AG20443 (cell line): ENCODE measurements at regions not wholly inside any gene's neighbourhood (a gene's known extent, or its start where the extent isn't known, plus 50 kb on each side); places are given as distances from the start of the nearest gene placed in this dataset.
"Not testable (repeated sequence)": the region's sequence is repeated elsewhere in the genome, so short reads cannot be mapped to it uniquely, and the experiment has no call there.

Source experiments
- DNase-seq: peaks from one replicate; pipeline ENCODE4 v3.0.0; 2012; ENCODE audit warnings: low spot score, mixed read lengths

GRCh38 chr5:92320446-92320845 is 937.3 kb upstream of the ARRDC3 start:
- DNase-seq = no peak

DNA sequence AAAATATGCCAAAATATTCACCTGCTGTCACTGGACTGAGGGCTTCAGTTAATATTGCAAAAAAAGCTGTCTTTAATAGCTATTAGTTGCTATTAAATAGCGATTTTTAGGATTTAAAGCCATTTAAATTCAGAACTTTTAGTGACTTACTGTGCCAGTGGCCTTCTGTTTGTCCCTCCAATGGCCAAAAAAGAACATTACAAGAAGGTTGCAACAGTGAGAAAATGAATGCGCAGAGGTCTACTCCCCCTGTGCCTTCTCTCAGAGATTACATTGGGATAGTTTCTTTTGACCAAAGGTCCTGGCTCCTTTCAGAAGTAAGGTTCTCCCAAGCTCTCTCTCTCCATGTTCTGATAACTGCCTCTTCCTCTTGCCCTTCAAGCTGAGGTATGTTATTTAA is 930.3 kb upstream of the ARRDC3 start:
- no peak for DNase-seq

GRCh38 chr5:92309336-92309991 is 926.3 kb upstream of the ARRDC3 start:
- DNase-seq = peak; percentile 38

DNA sequence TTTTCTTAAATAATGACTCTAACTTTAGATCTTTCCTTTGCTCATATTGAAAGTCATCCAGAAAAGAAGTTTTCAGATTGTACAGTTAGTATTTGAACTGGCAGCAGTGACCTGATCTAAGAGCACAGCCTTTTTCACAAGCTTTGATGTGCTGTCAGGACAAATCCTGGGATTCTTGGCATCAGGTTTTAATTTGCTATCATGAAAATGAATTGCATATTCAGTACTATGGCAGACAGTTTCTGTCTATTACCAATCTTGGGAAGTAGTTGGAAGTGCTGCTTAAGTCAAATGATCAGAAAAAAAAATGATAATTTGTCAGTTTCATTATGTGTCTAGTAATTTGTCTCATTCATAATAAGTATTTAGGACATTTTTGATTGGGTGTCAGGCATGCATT is 925.6 kb upstream of the ARRDC3 start:
- no peak for DNase-seq

DNA sequence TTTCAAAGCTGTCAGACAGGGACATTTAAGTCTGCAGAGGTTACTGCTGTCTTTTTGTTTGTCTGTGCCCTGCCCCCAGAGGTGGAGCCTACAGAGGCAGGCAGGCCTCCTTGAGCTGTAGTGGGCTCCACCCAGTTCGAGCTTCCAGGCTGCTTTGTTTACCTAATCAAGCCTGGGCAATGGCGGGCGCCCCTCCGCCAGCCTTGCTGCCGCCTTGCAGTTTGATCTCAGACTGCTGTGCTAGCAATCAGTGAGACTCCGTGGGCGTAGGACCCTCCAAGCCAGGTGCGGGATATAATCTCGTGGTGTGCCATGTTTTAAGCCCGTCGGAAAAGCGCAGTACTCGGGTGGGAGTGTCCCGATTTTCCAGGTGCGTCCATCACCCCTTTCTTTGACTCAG is 919.2 kb upstream of the ARRDC3 start:
- not testable (repeated sequence) for DNase-seq

GRCh38 chr5:92283521-92283920 is 900.4 kb upstream of the ARRDC3 start:
- DNase-seq = no peak

- DNase-seq = not testable (repeated sequence)
Measured at GRCh38 chr5:92271750-92272149, 888.6 kb upstream of the ARRDC3 start.

GRCh38 chr5:92268343-92268742 is 885.2 kb upstream of the ARRDC3 start:
- no peak for DNase-seq

DNA sequence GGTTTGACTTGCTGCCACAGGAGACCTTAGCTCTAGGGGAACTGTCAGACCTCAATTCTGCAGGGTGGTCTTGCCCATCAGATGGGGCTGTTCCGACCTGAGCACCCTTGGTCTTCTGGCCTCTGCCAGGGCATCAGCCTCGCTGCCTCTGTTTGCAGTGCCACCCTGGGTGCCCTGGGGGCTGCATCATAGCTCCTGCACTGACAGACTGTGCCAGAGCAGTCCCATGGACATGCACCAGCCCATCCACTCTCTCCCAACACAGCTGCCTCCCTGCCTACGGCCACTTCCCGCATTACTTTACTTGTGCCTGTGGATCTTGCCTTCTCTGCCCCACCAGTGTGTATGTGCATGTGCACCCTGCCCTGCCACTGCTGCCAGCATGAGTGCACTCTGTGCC is 884.7 kb upstream of the ARRDC3 start:
- DNase-seq = no peak

DNA sequence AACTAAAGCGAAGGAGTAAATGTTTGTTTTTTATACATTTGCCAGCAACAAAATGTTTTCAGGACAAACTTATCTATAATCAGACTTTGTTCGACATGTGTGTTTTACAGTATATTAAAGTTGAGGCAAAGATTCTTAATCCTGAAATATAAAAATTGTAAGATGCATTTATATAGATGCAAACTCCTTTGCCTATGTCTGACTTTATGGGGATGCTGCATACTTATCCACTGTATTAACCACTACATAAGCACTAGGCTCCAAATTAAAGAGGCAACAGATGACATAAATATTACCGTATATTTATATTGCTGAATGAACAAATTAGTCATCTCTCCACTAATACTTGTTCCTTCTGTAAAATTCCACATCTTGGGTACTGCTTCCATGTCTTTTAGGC is 882.7 kb upstream of the ARRDC3 start:
- DNase-seq = no peak

- DNase-seq = not testable (repeated sequence)
Measured at GRCh38 chr5:92255605-92256004, 872.5 kb upstream of the ARRDC3 start.

DNA sequence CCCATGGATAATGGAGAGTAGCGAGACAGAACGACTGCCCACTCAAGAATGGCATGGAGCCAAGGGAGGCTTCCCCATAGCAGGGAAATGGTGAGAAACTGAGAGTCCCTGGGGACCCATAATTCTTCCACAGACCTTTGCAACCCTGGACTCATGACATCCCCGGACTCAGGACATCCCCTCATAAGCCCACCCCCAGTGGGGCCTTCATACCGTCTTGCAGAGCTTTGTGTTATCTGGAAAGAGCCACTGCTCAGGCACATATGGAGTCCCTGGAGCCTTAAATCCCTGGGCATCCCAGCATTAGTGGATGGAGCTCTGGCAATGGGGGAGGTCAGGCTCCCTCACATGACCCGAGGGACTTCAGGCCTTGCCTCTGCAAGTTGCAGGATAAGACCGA is 865.4 kb upstream of the ARRDC3 start:
- DNase-seq = no peak

- DNase-seq = no peak
Measured at GRCh38 chr5:92242170-92242569, 859.1 kb upstream of the ARRDC3 start.

- no peak for DNase-seq
Measured at GRCh38 chr5:92237896-92238295, 854.8 kb upstream of the ARRDC3 start.

GRCh38 chr5:92222449-92222848 is 839.3 kb upstream of the ARRDC3 start:
- DNase-seq = no peak

DNA sequence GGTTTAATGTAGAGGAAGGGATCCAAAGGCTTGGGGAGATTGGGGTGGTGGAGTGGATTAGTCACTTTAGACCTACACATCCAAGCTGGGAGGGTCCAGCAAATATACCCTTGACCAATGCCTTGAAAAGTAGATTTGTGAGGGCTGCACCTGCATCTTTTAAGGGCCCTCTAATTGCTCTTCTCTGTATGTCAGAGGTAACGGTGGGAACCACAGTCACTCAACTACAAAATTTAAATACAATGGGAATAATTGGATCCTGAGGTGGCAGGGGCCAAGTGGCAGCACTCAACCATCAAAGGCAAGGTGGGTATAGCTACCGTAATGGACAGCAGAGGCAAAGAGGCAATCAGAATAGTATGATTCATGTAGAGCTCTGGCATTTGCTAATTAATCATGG is 833.7 kb upstream of the ARRDC3 start:
- not testable (repeated sequence) for DNase-seq

GRCh38 chr5:92215116-92215515 is 832.0 kb upstream of the ARRDC3 start:
- DNase-seq = no peak

DNA sequence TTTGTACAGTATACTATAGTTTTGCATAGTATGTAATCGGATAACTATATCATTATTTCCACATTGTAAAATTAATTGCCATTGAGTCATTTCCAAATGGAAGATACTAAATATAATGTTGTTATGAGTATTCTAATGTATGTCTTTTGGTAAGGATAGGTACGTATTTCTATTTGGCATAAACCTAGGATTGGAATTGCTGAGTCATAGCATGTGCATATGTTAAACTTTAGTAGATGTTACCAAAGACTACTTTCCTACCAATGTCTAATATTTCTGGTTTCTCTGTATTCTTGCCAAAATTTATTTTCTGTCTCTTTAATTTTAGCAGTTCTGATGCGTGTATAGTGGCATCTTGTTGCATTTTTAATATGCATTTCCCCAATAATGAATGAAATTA is 825.1 kb upstream of the ARRDC3 start:
- no peak for DNase-seq

DNA sequence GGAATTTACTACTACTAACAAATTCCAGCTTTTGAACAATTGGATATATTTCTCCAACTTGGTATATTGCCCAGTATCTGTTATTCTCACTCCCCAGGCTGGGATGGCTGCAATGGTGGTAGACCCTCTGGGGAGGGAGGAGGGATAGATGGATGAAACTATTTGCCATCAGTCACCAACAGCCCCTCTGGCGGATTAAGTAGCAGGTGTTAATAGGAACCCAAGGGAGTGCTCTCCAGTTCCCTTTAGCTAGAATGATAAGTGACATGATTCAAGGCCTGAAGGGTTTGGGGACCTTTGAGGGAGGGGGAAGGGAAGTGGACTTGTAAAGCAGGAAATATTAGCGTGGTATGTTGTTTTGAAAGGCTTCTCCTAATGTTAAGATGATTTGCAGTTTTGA is 824.0 kb upstream of the ARRDC3 start:
- DNase-seq = no peak

GRCh38 chr5:92206681-92207080 is 823.6 kb upstream of the ARRDC3 start:
- no peak for DNase-seq

- DNase-seq = not testable (repeated sequence)
Measured at GRCh38 chr5:92199035-92199434, 815.9 kb upstream of the ARRDC3 start.

DNA sequence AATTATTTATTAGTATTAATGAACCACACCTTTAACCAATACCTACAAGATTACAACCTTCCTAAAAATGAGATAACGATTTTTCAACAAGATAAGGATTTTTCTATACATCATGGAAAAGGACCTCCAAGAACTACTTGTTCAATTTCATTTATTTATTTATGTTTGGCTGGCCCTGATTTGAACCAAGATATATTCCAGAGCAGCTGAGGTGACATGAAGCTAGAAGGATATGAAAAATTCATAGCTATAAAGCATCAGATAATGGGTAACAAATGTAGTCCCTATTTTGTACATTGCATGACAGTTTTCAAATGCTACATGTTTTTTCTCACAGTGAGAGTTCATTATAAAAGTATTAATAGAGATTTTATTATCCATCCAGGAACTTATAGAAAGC is 798.5 kb upstream of the ARRDC3 start:
- no peak for DNase-seq

DNA sequence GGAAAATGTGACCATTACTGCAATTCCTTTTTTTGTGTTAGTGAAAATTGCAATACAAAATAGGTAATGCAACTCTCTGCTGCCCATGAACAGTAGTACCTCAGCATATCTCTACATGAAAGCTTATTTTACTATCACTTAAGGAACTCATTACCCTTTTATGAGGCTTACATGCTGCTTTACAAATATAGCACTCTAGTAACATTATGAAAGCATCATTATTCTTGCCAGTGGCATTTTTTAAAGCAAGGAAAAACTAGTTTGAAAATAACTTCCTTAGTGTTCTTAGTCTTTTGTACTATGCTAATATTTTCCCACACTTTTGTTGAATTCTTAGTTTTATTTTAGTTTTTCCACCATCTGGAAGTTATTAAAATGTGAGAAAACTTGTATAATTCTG is 797.3 kb upstream of the ARRDC3 start:
- no peak for DNase-seq

DNA sequence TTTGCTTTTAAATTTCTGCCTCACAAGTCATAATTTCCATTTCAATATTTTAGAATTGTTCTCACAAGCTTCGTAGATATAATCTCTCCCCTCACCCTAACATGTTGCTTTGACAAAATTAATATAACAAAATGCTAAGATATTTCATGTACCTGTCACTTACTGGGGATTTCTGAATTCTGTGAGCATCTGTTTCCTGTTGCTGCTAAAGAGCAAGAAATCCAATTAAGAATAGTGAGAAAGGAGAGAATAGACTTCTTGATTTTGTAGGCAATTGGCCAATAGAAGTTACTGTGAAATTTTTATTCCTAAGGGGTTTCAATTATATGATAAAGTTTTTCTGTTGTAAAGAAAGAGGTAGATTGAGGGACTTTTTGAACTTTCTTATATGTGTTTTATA is 796.5 kb upstream of the ARRDC3 start:
- no peak for DNase-seq
